SU-DHL-6 (cell line): ENCODE measurements at regions not wholly inside any gene's neighbourhood (a gene's known extent, or its start where the extent isn't known, plus 50 kb on each side); places are given as distances from the start of the nearest gene placed in this dataset.

Experiments
- H2AFZ ChIP-seq: fragments of 200-600 bp; sonication (generic); 2 replicates; pipeline ENCODE4 v1.6.1; 2014; ENCODE audit warnings: low read depth, mild to moderate bottlenecking, moderate library complexity, mixed read lengths, antibody characterized with exemption, low read length; ENCODE audit not compliant: severe bottlenecking
- H3F3A ChIP-seq: fragments of 200-600 bp; shearing (Covaris generic); 2 replicates; pipeline ENCODE4 v1.6.0; 2016; ENCODE audit warnings: antibody characterized with exemption, mild to moderate bottlenecking; ENCODE audit not compliant: insufficient read depth
- H3K27ac ChIP-seq: fragments of 200-600 bp; sonication (generic); 2 replicates; pipeline ENCODE4 v1.5.1; 2016; ENCODE audit warnings: low read depth, mild to moderate bottlenecking, low read length, moderate library complexity, mixed read lengths
- H3K27me3 ChIP-seq: fragments of 200-600 bp; sonication (generic), shearing (Covaris generic); 2 replicates; pipeline ENCODE4 v1.6.0; 2014; ENCODE audit warnings: mild to moderate bottlenecking, low read length
- H3K36me3 ChIP-seq: fragments of 200-600 bp; sonication (generic); 2 replicates; pipeline ENCODE4 v1.6.1; 2014; ENCODE audit warnings: mild to moderate bottlenecking, low read length, mixed read lengths
- H3K4me2 ChIP-seq: fragments of 300-600, 200-600 bp; shearing (Covaris generic), sonication (generic); 2 replicates; pipeline ENCODE4 v1.6.0; 2014; ENCODE audit warnings: low read length, low read depth, mild to moderate bottlenecking; ENCODE audit not compliant: poor library complexity, severe bottlenecking
- H3K4me3 ChIP-seq: fragments of 200-600 bp; sonication (generic); 2 replicates; pipeline ENCODE4 v1.5.1; 2014; ENCODE audit warnings: antibody characterized with exemption, low read length, mild to moderate bottlenecking, mixed read lengths; ENCODE audit not compliant: insufficient read depth, poor library complexity, severe bottlenecking
- H3K79me2 ChIP-seq: fragments of 200-600 bp; sonication (generic); 2 replicates; pipeline ENCODE4 v1.6.1; 2014; ENCODE audit warnings: mild to moderate bottlenecking, low read length, moderate library complexity; ENCODE audit not compliant: insufficient read depth
- H3K9ac ChIP-seq: fragments of 200-600 bp; sonication (generic); 2 replicates; pipeline ENCODE4 v1.7.0; 2014; ENCODE audit warnings: mild to moderate bottlenecking, low read length
- H3K9me2 ChIP-seq: fragments of 200-600 bp; sonication (generic); replicated peaks from 2 replicates; pipeline ENCODE4 v1.6.1; 2014; ENCODE audit warnings: low read length; ENCODE audit not compliant: insufficient read depth
- H3K9me3 ChIP-seq: fragments of 200-600 bp; sonication (generic); 2 replicates; pipeline ENCODE4 v1.6.1; 2014; ENCODE audit warnings: low read length, mixed read lengths; ENCODE audit not compliant: insufficient read depth
- H4K20me1 ChIP-seq: fragments of 200-600 bp; sonication (generic); 2 replicates; pipeline ENCODE4 v1.6.1; 2014; ENCODE audit warnings: low read depth, mild to moderate bottlenecking, antibody characterized with exemption, low read length, moderate library complexity, mixed read lengths
- CTCF ChIP-seq: fragments of 200-600 bp; sonication (generic); IDR thresholded peaks from one replicate; pipeline ENCODE4 v1.5.1; 2017; ENCODE audit warnings: antibody characterized with exemption, mild to moderate bottlenecking, low read length, moderate library complexity; ENCODE audit not compliant: insufficient read depth, poor library complexity, severe bottlenecking
- EZH2phosphoT487 ChIP-seq: fragments of 200-600 bp; sonication (generic), shearing (Covaris generic); conservative IDR thresholded peaks from 2 replicates; pipeline ENCODE4 v1.6.1; 2018; ENCODE audit warnings: mild to moderate bottlenecking, antibody characterized with exemption, low read length, moderate library complexity, mixed read lengths

DNA sequence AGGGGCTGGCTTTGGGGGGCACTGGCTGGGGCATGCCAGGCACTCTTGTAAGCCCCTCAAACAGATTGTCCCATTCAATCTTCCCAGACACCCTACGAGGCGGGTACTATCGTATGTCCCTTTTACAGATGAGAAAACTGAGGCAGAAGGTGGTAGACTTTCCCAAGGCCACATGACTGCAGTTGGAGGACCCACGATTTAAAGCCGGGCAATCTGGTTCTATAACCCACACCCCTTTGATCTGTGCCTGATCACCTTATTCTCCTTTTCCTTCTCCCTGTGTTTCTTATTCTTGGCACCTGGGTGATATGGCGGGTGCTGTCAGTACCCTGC is 146.3 kb upstream of the IRX3 start:
- Histone ChIP-seq H3K27me3 (no peaks in the 10 kb centered on the region), H3K4me3 (no peak overlapping the region), H3F3A (no peaks in the 10 kb centered on the region), H3K79me2 (no peaks in the 10 kb centered on the region), H3K9me3 (no peaks in the 10 kb centered on the region), H3K9me2 (no peaks in the 10 kb centered on the region), H2AFZ (no peak overlapping the region), H3K9ac (no peak overlapping the region), H4K20me1 (no peaks in the 10 kb centered on the region), H3K36me3 (no peaks in the 10 kb centered on the region), H3K4me2 (no peak overlapping the region), H3K27ac (no peak overlapping the region)
- TF ChIP-seq EZH2phosphoT487 (no peak), CTCF (no peak)

DNA sequence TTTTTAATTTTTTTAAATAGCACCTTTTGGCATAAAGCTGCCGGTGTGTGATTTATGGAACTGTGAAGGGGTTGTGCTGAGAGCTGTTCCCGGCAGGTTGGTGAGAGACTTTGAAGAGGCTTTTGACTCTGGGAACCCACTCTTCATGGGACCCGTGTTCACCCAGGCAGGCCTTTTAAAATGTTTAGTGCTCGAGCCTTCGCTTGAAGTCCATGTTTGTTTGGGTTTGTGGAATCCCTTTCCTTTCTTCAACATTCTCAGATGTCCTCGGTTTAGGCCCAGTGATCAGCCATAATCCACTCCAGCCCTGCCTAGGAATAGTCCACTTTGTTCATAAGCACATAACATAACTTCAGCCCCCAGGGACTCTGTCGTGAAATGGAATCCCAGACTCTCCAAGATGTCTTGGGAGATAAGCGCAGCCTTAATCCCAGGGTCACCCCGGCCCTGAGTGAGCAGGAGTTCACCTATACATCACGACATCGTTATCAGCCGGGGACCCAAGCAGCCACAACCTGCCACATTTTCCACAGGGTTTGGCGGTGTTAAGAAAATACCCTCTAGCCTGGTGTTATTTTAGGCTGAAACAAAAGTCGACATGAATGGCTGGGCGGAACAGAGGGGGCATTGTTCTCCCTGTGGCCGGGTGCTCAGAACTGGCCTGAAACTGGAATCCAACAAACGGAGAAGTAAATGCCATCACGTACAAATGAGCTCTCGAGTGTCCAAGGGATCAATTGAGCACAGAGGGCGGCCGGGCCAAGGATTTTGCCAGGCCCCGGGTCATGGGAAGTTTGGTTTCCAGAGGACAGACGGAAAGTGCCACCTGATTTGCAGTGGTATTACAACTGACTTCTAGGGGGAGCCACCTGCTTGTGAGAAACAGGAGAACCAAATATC is 145.7 kb upstream of the IRX3 start:
- Histone ChIP-seq H3K27me3 (no peaks in the 10 kb centered on the region), H4K20me1 (no peaks in the 10 kb centered on the region)

DNA sequence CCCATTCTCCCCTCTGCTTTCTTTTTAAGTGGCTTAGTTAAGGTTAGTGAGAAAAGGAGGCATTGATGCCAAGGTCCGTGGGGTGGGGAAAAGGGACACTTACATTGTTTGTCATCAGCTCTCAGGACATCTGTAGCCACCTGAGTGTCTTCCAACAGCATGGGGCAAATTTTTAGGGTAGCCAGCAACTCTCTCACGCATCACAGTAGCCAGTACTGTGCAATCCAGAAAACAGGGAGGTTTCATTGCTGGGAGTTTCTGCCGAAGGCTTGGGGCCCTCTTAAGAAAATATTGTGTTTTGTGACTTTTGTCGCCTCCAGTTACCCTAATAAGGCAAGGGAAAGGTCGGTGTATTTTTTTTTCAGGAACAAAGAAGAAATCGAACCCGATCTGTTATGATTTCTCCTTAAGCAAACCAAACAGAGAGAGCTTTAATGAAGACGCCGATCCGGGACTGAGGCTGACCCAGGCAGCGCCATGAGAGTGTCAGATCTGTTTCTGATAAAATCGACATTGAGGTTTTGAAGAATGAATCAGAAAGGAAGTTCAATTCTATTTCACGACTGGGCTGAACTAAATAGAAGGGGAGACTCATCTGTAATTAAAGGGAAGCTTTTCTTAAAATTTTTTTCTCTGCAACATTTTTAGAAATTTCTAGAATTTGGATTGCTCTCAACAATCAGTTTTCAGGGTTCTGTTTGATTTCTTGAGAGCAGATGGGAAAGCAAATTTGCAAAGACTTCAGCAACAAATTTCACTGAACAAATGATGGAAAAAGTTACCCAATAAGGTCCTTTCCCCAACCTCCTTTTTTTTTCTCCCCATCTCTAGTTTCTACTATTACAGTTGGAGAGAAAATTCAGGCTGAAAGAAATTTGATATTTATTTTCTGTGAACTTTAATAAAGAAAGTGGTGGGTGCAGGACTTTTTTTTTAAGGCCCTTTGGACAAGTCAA is 144.7 kb upstream of the IRX3 start:
- TF ChIP-seq CTCF (no peak), EZH2phosphoT487 (no peak)
- H3K4me2 ChIP-seq, result no peak overlapping the region
- H2AFZ ChIP-seq, result no peak overlapping the region

More for the DNA sequence above, 145.7 kb upstream of the IRX3 start:
- TF ChIP-seq CTCF (no peak), EZH2phosphoT487 (no peak)
- Histone ChIP-seq H3F3A (no peaks in the 10 kb centered on the region), H3K79me2 (no peaks in the 10 kb centered on the region), H3K4me3 (no peak overlapping the region), H3K9ac (no peak overlapping the region), H3K27ac (no peak overlapping the region), H3K36me3 (no peaks in the 10 kb centered on the region), H3K9me2 (no peaks in the 10 kb centered on the region), H3K9me3 (no peaks in the 10 kb centered on the region), H3K4me2 (no peak overlapping the region), H2AFZ (no peak overlapping the region)

More for the DNA sequence above, 144.7 kb upstream of the IRX3 start:
- no peaks in the 10 kb centered on the region for H3K36me3 ChIP-seq
- no peaks in the 10 kb centered on the region for H3F3A ChIP-seq
- no peaks in the 10 kb centered on the region for H4K20me1 ChIP-seq
- H3K27me3 ChIP-seq, result no peaks in the 10 kb centered on the region
- no peaks in the 10 kb centered on the region for H3K79me2 ChIP-seq
- no peaks in the 10 kb centered on the region for H3K9me2 ChIP-seq
- no peak overlapping the region for H3K9ac ChIP-seq
- no peak overlapping the region for H3K4me3 ChIP-seq
- no peaks in the 10 kb centered on the region for H3K9me3 ChIP-seq
- no peak overlapping the region for H3K27ac ChIP-seq
